Activated CD4-positive, alpha-beta T cell treated with anti-CD3 and anti-CD28 coated beads for 36 hours (primary cell): ENCODE measurements at regions not wholly inside any gene's neighbourhood (a gene's known extent, or its start where the extent isn't known, plus 50 kb on each side); places are given as distances from the start of the nearest gene placed in this dataset.

ENCODE experiments used
- ATAC-seq: fragments of 200-7000 bp; cut with Tn5 transposase; one replicate; pipeline ENCODE4 v1.10.0; 2021; ENCODE audit warnings: mild to moderate bottlenecking, moderate library complexity
- CTCF ChIA-PET: fragments of 350-600 bp; sonication (Branson Sonifier 250); formaldehyde crosslinking; loops from one replicate; lab custom pipeline; 2021; ENCODE audit warnings: antibody characterized with exemption; lab: Charles Lee
- POLR2A ChIA-PET: fragments of 350-600 bp; sonication (Branson Sonifier 250); formaldehyde crosslinking; loops from one replicate; lab custom pipeline; 2021; ENCODE audit warnings: antibody characterized with exemption, inconsistent platforms; lab: Charles Lee
- DNase-seq: peaks from one replicate; pipeline ENCODE4 v3.0.0-alpha.2; 2020
- H3K27ac Mint-ChIP-seq: one replicate; pipeline ENCODE4 v1.8.0; 2021; ENCODE audit warnings: mixed read lengths
- H3K27me3 Mint-ChIP-seq: one replicate; pipeline ENCODE4 v1.8.0; 2021; ENCODE audit warnings: mixed read lengths
- H3K36me3 Mint-ChIP-seq: one replicate; pipeline ENCODE4 v1.8.0; 2021; ENCODE audit warnings: low read depth, mixed read lengths
- H3K4me1 Mint-ChIP-seq: one replicate; pipeline ENCODE4 v1.8.0; 2021; ENCODE audit warnings: mixed read lengths
- H3K4me3 Mint-ChIP-seq: one replicate; pipeline ENCODE4 v1.8.0; 2021; ENCODE audit warnings: mild to moderate bottlenecking, moderate library complexity, mixed read lengths
- H3K9me3 Mint-ChIP-seq: one replicate; pipeline ENCODE4 v1.8.0; 2021; ENCODE audit warnings: low read depth, mixed read lengths
- intact Hi-C, 2 experiments: fragments of 100-400 bp; cut with DNase I in 1 of 2; cut with micrococcal nuclease in 1 of 2; formaldehyde crosslinking; loops; one replicate each; pipeline versions ENCODE4 v1.14.2 to v1.15.1; 2022 to 2024; cut with DNase I, micrococcal nuclease

DNA sequence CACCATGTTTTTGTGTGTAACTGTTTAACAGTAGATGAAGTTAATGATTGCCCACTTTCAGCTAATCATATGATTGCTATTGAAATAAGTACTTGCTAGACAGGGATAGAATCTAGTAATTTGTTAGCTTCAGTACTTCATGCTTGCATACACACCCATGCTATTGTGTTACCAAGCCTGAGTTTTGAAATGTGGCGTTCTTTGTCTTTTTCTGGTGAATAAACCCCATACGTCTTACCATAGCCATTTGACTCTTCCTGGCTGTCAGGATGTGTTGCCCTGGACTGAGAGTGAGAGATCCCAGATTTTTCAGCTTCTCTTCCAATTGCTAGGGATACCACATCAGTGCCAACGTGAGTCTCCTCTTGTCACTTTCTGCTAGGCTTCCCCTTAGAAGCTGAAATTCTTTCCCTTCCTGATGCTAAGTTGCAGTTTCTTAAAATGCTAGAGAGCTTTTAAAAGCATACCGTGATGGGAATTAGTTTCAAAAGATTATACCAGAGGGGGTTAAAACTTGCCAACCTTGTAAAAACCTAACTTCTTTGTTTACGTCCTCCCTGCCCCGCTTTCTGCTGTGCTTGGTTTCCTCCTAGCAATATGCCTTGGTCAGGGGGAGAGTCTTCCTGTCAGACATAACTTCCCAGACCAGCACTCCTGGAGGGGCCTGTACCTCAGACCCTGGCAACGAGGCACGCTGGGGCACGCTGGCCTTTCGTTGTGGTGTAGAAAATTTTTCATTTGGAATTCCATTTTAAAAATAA is 62.9 kb upstream of the ULK4 start:
- CTCF ChIA-PET = interaction anchor here (0.8 to 1.3 kb wide), 3 partner anchors 10 to 1439 kb away, joined by 3 to 4 read pairs (median 3); no protein-coding TSS in a partner anchor
- no peak overlapping the region for H3K27ac Mint-ChIP-seq
- H3K4me3 Mint-ChIP-seq = no peak overlapping the region
- H3K27me3 Mint-ChIP-seq = no peaks in the 10 kb centered on the region
- H3K9me3 Mint-ChIP-seq = peaks cover 3% of the 10 kb centered on the region
- DNase-seq (no peak), ATAC-seq (no peak)
- intact Hi-C loops = no loop called here
- POLR2A ChIA-PET = interaction anchor here (0.6 to 1.1 kb wide), 3 partner anchors 12 to 572 kb away, joined by 3 to 4 read pairs (median 3); no protein-coding TSS in a partner anchor
- H3K36me3 Mint-ChIP-seq = no peaks in the 10 kb centered on the region
- peaks cover 63% of the 10 kb centered on the region for H3K4me1 Mint-ChIP-seq

GRCh38 chr3:42023380-42023779 is 61.5 kb upstream of the ULK4 start:
- Mint-ChIP-seq H3K27me3 (no peaks in the 10 kb centered on the region), H3K4me1 (peaks cover 65% of the 10 kb centered on the region), H3K9me3 (peaks cover 3% of the 10 kb centered on the region), H3K36me3 (no peaks in the 10 kb centered on the region), H3K27ac (no peak overlapping the region), H3K4me3 (no peak overlapping the region)
- ATAC-seq (peak; percentile 35), DNase-seq (no peak)
- ChIA-PET POLR2A (no interaction called here), CTCF (no interaction called here)
- intact Hi-C loops = no loop called here

DNA sequence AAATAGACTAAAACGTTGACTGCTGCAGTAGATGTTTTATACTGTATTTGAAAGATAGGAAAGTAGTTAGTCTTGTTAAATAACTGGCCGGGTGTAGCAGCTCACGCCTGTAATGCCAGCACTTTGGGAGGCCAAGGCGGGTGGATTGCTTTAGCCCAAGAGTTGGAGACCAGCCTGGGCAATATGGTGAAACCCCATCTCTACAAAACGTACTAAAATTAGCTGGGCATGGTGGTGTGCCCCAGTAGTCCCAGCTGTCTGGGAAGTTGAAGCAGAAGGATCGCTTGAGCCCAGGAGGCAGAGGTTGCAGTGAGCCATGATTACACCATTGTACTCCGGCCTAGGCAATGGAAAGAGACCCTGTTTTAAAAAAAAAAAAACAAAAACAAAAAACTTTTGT is 60.5 kb upstream of the ULK4 start:
- H3K36me3 Mint-ChIP-seq = no peaks in the 10 kb centered on the region
- ChIA-PET CTCF (no interaction called here), POLR2A (interaction anchor here (0.6 kb wide), 1 partner anchor 9 kb away, joined by 4 read pairs; no protein-coding TSS in a partner anchor)
- ATAC-seq (no peak), DNase-seq (no peak)
- H3K9me3 Mint-ChIP-seq = no peaks in the 10 kb centered on the region
- no peaks in the 10 kb centered on the region for H3K27me3 Mint-ChIP-seq
- H3K4me3 Mint-ChIP-seq = no peak overlapping the region
- intact Hi-C loops = no loop called here
- no peak overlapping the region for H3K27ac Mint-ChIP-seq
- peaks cover 68% of the 10 kb centered on the region for H3K4me1 Mint-ChIP-seq

- H3K4me1 Mint-ChIP-seq = peaks cover 74% of the 10 kb centered on the region
These were observed 58.9 kb upstream of the ULK4 start for GRCh38 chr3:42020684-42021307.

GRCh38 chr3:42019953-42020260 is 58.0 kb upstream of the ULK4 start:
- H3K9me3 Mint-ChIP-seq = no peaks in the 10 kb centered on the region
- intact Hi-C loops = loop anchor here in 1 of 2 experiments (5.0 kb wide), 1 partner anchor 62 kb away; no protein-coding TSS in a partner anchor
- DNase-seq = no peak
- ChIA-PET POLR2A (no interaction called here), CTCF (interaction anchor here (0.6 to 1.4 kb wide), 2 partner anchors 29 to 172 kb away, joined by 3 to 5 read pairs; no protein-coding TSS in a partner anchor)
- no peak overlapping the region for H3K4me3 Mint-ChIP-seq
- H3K27ac Mint-ChIP-seq = no peak overlapping the region
- H3K27me3 Mint-ChIP-seq = no peaks in the 10 kb centered on the region
- no peaks in the 10 kb centered on the region for H3K36me3 Mint-ChIP-seq
- peaks cover 74% of the 10 kb centered on the region for H3K4me1 Mint-ChIP-seq
- ATAC-seq = no peak

More at GRCh38 chr3:42020684-42021307, 58.9 kb upstream of the ULK4 start:
- Mint-ChIP-seq H3K4me3 (peak overlapping the region; percentile 11), H3K9me3 (no peaks in the 10 kb centered on the region), H3K27ac (peak overlapping the region; percentile 53), H3K27me3 (no peaks in the 10 kb centered on the region), H3K36me3 (no peaks in the 10 kb centered on the region)
- DNase-seq (no peak), ATAC-seq (peak; percentile 84)
- POLR2A ChIA-PET = no interaction called here
- CTCF ChIA-PET = interaction anchor here (0.6 to 1.4 kb wide), 3 partner anchors 27 to 227 kb away, joined by 3 read pairs; no protein-coding TSS in a partner anchor
- intact Hi-C loops = no loop called here

DNA sequence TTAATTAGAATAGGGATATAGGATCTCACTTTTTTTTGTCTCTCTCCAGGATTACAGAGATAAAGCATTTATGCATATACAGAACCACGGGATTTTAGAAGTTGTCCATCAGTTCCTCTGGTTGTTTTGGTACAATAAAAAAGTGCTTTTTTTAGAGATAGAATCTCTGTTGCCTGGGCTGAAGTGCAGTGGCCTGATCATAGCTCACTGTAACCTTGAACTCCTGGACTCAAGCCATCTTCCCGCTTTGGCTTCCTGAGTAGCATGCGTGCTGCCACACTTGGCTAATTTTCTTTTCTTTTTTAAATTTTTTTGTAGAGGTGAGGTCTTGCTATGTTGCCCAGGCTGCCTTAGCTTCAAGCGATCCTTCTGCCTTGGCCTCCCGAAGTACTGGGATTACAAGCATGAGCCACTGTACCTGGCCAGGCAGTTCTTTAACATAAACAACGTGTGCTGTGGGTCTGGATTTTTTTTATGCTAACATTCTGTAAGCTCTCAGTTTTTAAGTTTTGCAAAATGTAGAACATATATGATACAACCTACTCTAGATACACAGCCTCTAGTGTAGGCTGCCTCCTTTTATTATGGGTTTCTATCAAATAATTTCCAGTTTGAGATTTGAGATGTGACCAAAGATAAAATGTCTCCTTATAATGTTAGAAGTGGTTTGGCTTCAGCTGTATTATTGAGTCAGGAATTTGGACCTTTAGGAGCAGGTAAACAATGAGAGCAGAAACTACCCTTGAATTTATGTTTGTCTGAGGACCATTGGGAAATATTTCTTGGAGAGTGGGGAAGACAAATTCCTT is 57.4 kb upstream of the ULK4 start:
- Mint-ChIP-seq H3K9me3 (no peaks in the 10 kb centered on the region), H3K36me3 (peaks cover 4% of the 10 kb centered on the region), H3K27me3 (no peaks in the 10 kb centered on the region), H3K4me1 (peaks cover 73% of the 10 kb centered on the region), H3K4me3 (no peak overlapping the region), H3K27ac (no peak overlapping the region)
- ATAC-seq = no peak
- POLR2A ChIA-PET = no interaction called here
- DNase-seq = no peak
- CTCF ChIA-PET = interaction anchor here (0.6 kb wide), 1 partner anchor 172 kb away, joined by 5 read pairs; no protein-coding TSS in a partner anchor
- intact Hi-C loops = loop anchor here in 1 of 2 experiments (5.0 kb wide), 1 partner anchor 63 kb away; no protein-coding TSS in a partner anchor

- ATAC-seq (no peak), DNase-seq (peak; percentile 44)
- H3K27ac Mint-ChIP-seq = peak overlapping the region; percentile 82
- ChIA-PET POLR2A (interaction anchor here (0.7 to 1.1 kb wide), 2 partner anchors 15 to 300 kb away, joined by 3 read pairs; no protein-coding TSS in a partner anchor), CTCF (interaction anchor here (0.5 to 1.8 kb wide), 6 partner anchors 10 to 84 kb away, joined by 3 to 10 read pairs (median 3); no protein-coding TSS in a partner anchor)
- H3K9me3 Mint-ChIP-seq = no peaks in the 10 kb centered on the region
- H3K27me3 Mint-ChIP-seq = no peaks in the 10 kb centered on the region
- H3K4me3 Mint-ChIP-seq = peak overlapping the region; percentile 90
- H3K4me1 Mint-ChIP-seq = peaks cover 56% of the 10 kb centered on the region
- H3K36me3 Mint-ChIP-seq = peaks cover 5% of the 10 kb centered on the region
- intact Hi-C loops = loop anchor here (1.0 to 5.0 kb wide), 5 partner anchors 67 to 587 kb away; partner anchors contain the start of genes NKTR (in 1 of the 2) and VIPR1 (in 1 of the 2)
These were observed 53.1 kb upstream of the ULK4 start for GRCh38 chr3:42014921-42015533.

GRCh38 chr3:42014458-42014920 is 52.6 kb upstream of the ULK4 start:
- H3K36me3 Mint-ChIP-seq = peaks cover 5% of the 10 kb centered on the region
- H3K27ac Mint-ChIP-seq = peak overlapping the region; percentile 82
- H3K27me3 Mint-ChIP-seq = no peaks in the 10 kb centered on the region
- H3K4me1 Mint-ChIP-seq = peaks cover 51% of the 10 kb centered on the region
- DNase-seq (peak; percentile 25), ATAC-seq (no peak)
- intact Hi-C loops = loop anchor here (5.0 kb wide), 3 partner anchors 83 to 588 kb away; partner anchors contain the start of genes NKTR (in 1 of the 2) and VIPR1 (in 1 of the 2)
- H3K9me3 Mint-ChIP-seq = no peaks in the 10 kb centered on the region
- ChIA-PET POLR2A (interaction anchor here (0.6 to 1.1 kb wide), 3 partner anchors 16 to 996 kb away, joined by 3 read pairs; no protein-coding TSS in a partner anchor), CTCF (interaction anchor here (0.6 to 1.8 kb wide), 5 partner anchors 10 to 144 kb away, joined by 3 to 10 read pairs (median 3); no protein-coding TSS in a partner anchor)
- H3K4me3 Mint-ChIP-seq = peak overlapping the region; percentile 90

GRCh38 chr3:42013691-42014457 is 52.0 kb upstream of the ULK4 start:
- H3K27ac Mint-ChIP-seq = peak overlapping the region; percentile 82
- H3K4me1 Mint-ChIP-seq = peaks cover 51% of the 10 kb centered on the region
- ATAC-seq = peak; percentile 13
- ChIA-PET CTCF (interaction anchor here (0.6 to 1.8 kb wide), 3 partner anchors 12 to 144 kb away, joined by 3 to 10 read pairs (median 5); no protein-coding TSS in a partner anchor), POLR2A (interaction anchor here (0.6 to 0.7 kb wide), 2 partner anchors 299 to 997 kb away, joined by 3 read pairs; no protein-coding TSS in a partner anchor)
- H3K36me3 Mint-ChIP-seq = peaks cover 5% of the 10 kb centered on the region
- DNase-seq = peak; percentile 61
- peak overlapping the region; percentile 90 for H3K4me3 Mint-ChIP-seq
- intact Hi-C loops = loop anchor here (1.0 to 5.0 kb wide), 10 partner anchors 52 to 1557 kb away; partner anchors contain the start of genes ULK4 (in 2 of the 2), CTNNB1 (in 1 of the 2), HIGD1A (in 1 of the 2) and NKTR (in 1 of the 2)
- no peaks in the 10 kb centered on the region for H3K9me3 Mint-ChIP-seq
- H3K27me3 Mint-ChIP-seq = no peaks in the 10 kb centered on the region
